Stomach (tissue), 4 donors: ENCODE measurements at regions not wholly inside any gene's neighbourhood (a gene's known extent, or its start where the extent isn't known, plus 50 kb on each side); places are given as distances from the start of the nearest gene placed in this dataset.
"Not testable (repeated sequence)": the region's sequence is repeated elsewhere in the genome, so short reads cannot be mapped to it uniquely, and the experiment has no call there.

Experiments
- POLR2A ChIP-seq, 4 donors: fragments of 450-650 bp; IDR thresholded peaks; one replicate each; pipeline ENCODE4 v1.6.1; 2016; ENCODE audit warnings: antibody characterized with exemption in 4 of 4, control low read depth in 2 of 4, mild to moderate bottlenecking in 1 of 4, moderate library complexity in 1 of 4
- TF ChIP-seq, protein P1 (sequence below), 7 experiments: fragments of 450-650 bp in 4 of 7; fragments of 200-600 bp in 3 of 7; sonication (generic) in 3 of 7; IDR thresholded peaks; one replicate each; pipeline ENCODE4 v1.5.1; 2016 to 2019; ENCODE audit warnings: antibody characterized with exemption in 7 of 7, control low read depth in 2 of 7, mild to moderate bottlenecking in 1 of 7

DNA sequence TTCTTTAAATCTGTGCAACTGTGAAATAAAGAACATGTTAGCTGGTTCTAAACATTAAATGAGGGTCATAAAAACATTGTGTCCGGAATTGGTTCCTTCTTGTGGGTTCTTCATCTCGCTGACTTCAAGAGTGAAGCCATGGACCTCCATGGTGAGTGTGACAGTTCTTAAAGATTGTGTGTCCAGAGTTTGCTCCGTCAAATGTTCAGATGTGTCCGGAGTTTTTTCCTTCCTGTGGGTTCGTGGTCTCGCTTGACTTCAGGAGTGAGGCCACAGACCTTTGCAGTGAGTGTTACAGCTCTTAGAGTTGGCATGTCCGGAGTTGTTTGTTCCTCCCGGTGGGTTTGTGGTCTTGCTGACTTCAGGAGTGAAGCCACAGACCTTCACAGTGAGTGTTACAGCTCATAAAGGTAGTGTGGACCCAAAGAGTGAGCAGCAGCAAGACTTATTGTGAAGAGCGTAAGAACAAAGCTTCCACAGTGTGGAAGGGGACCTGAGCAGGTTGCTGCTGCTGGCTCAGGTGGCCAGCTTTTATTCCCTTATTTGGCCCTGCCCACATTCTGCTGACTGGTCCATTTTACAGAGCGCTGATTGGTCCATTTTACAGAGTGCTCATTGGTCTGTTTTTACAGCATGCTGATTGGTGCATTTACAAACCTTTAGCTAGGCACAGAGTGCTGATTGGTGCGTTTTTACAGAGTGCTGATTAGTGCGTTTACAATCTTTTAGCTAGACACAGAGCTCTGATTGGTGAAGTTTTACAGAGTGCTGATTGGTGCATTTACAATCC lies 579.2 kb downstream of the GBE1 start:
- TF ChIP-seq POLR2A (IDR thresholded peaks at IDR 0.05): not testable (repeated sequence)
- TF ChIP-seq, protein P1, sequence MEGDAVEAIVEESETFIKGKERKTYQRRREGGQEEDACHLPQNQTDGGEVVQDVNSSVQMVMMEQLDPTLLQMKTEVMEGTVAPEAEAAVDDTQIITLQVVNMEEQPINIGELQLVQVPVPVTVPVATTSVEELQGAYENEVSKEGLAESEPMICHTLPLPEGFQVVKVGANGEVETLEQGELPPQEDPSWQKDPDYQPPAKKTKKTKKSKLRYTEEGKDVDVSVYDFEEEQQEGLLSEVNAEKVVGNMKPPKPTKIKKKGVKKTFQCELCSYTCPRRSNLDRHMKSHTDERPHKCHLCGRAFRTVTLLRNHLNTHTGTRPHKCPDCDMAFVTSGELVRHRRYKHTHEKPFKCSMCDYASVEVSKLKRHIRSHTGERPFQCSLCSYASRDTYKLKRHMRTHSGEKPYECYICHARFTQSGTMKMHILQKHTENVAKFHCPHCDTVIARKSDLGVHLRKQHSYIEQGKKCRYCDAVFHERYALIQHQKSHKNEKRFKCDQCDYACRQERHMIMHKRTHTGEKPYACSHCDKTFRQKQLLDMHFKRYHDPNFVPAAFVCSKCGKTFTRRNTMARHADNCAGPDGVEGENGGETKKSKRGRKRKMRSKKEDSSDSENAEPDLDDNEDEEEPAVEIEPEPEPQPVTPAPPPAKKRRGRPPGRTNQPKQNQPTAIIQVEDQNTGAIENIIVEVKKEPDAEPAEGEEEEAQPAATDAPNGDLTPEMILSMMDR (IDR thresholded peaks at IDR 0.05): not testable (repeated sequence)
